ENCODE measurements at regions not wholly inside any gene's neighbourhood (a gene's known extent, or its start where the extent isn't known, plus 50 kb on each side); places are given as distances from the start of the nearest gene placed in this dataset.

GRCh38 chr16:60367739-60368138, 1633.6 kb upstream of the GOT2 start:
- TF ChIP-seq EZH2 (IDR thresholded peaks at IDR 0.05; ENCODE audit: insufficient read depth, poor library complexity, severe bottlenecking) (no peak), EZH2phosphoT487 (IDR thresholded peaks at IDR 0.05; ENCODE audit: insufficient read depth, low read depth) (no peak)
